SW 1271 (cell line): ENCODE measurements at regions not wholly inside any gene's neighbourhood (a gene's known extent, or its start where the extent isn't known, plus 50 kb on each side); places are given as distances from the start of the nearest gene placed in this dataset.

ENCODE experiments used
- DNase-seq, 2 experiments: peaks; one replicate each; lab custom pipeline; 2025; lab: John Stamatoyannopoulos, UW

DNA sequence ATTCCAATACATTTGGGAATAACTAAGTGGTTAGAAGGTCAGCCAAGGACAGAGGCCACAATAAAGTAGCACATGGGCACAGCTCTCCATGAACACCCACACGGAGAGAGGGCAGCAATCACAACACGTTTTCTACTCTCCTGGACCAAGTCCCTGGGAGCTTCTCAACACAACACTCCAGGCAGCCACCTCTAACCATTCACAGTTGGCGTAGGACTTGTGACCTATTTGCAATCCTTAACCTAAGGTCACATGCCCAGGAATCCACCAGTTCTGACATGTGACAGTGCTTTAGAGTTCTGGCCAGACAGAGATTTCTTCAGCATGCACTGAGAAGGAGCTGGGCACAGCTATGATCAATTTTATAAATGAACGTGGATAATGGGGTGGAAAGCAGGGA lies 280.8 kb downstream of the SHQ1 start:
- DNase-seq, result no peak

- no peak for DNase-seq
These were observed 282.7 kb downstream of the SHQ1 start for GRCh38 chr3:72565593-72565992.

- no peak for DNase-seq
These were observed 284.4 kb downstream of the SHQ1 start for GRCh38 chr3:72563690-72564370.

DNA sequence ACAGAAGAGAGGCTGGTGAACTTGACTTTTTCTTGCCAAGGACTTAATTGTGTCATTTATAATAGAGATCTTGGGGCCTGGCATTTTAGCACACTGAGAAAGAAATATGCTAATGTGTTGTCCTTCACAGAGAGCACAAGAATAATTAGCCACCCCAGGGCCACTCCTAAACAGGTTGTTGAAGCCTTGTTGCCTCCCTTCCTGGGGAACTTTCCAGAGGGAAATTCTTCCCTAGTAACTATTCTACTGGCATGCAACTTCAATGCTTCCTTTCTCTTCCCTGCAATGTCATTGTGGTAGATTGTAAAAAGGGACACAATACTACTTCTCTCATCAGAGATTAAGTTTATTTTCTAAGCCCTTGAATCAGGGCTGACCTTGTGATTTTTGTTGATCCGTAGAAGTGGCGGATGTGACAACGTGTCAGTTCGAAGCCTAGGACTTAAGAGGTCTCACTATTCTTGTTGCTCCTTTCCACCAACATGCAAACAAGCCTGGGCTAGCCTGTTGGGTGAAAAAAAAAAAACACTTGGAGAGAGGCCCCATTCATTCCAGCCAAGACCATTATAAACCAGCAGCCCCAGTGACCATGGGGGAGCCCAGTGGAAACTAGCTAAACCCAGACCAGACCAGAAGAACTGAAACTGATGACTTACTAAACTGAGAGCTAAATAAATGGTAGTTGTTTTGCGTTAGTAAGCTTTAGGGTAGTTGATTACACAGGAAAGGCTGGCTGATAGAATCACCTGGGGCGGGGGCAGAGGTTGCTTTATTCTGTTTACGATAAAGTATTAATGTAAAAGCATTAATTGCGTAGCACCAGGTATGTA lies 287.2 kb downstream of the SHQ1 start:
- no peak for DNase-seq

GRCh38 chr3:72559385-72559784 lies 288.9 kb downstream of the SHQ1 start:
- DNase-seq, result no peak

GRCh38 chr3:72558001-72558400 lies 290.2 kb downstream of the SHQ1 start:
- no peak for DNase-seq

DNA sequence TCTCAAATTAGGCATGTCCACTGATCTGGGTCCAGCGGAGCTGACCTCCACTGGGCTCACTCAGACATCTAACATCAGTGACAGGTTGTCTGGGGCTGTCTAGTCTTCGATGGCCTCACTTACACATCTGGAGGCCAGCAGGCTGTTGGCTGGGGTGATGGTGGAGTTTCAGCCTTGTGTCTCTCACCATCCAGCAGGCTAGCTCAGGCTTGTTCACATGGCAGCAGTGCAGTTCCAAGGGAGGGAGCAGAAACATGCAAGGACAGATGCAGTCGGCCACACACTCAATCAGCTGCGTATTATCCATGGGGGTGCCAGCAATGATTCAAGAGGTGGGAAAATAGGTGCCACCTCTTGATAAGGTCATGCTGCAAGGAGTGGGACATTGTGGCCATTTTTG lies 292.5 kb downstream of the SHQ1 start:
- DNase-seq, result no peak

DNA sequence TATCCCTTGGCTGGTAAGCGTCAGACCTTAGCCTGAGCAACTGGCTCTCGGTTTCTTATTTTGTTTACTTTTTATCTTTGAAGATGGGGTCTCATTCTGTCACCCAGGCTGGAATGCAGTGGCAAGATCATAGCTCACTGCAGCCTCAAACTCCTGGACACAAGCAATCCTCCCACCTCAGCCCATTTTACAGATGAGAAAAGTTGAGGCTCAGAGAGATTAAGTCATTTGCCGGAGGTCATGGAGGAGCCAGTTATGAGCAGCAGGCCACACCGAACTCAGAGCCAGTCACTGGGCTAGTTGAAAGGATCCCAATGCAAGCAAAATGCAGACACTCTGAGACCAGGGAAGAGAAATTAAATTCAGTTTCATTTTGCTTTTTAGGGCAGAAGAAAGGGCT lies 293.6 kb downstream of the SHQ1 start:
- no peak for DNase-seq

DNA sequence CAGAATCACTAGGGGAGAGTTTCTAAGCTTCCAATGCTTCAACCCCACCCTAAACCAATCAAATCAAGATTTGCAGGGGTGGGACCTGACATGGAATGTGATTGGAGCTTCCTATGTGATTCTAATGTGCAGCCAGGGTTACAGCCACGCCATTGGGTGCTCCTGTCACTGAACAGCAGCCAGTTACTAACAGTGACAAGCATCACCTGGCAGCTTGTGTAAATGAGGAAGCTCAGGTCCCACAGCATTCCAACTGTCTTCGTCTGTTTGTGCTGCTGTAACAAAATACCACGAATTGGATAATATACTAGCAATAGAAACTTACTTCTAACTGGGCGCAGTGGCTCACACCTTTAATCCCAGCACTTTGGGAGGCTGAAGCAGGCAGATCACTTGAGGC lies 294.9 kb downstream of the SHQ1 start:
- DNase-seq, result no peak

DNA sequence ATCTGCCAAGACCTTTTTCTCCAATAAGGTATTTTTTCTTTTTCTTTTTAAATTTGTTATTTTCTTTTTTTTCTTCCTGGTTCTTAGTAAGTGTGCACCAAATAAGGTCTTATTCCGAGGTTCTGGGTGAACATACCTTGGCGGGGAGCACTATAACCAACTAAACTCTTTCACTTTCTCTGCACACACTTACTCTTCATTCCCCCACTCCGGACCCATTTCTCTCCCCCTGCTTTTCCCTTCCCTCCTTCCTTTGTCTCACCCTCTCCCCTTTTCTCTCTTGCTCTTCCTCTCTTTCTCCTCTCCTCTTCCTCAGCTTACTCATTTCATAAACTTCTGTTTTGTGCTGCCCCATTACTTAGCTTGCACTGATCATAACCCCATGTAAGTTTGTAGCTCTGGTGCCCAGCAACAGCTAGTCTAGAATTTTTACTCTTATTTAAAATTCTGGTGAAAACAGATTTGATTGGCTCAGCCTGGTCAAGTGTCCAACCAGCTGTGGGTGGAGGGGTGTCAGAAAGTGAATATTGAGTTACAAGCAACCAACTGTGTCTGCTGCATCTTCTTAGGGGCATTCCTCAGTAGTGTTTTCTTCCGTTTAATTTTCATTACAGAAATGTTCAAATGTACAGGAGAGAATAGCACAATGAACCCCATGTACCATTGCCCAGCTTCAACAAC lies 297.5 kb downstream of the SHQ1 start:
- no peak for DNase-seq

GRCh38 chr3:72549761-72550581 lies 298.3 kb downstream of the SHQ1 start:
- DNase-seq, result no peak

- no peak for DNase-seq
These were observed 299.3 kb downstream of the SHQ1 start for GRCh38 chr3:72548981-72549380.

DNA sequence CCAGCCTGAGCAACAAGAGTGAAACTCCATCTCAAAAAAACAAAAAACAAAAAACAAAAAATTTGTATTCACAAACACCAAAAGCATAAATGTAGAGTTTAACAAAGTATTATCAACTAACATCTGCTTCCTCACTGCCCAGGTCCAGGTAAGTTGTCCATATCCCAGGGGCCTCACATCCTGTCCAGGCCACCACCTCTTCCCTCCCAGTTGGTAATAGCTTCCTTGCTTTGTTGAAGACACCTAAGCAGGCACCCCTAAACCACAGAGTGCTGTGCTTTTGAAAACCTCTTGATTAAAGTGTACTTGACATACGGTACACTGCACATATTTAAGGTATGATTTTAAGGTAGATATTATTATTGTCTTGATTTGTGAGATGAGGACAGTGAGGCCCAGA lies 299.8 kb downstream of the SHQ1 start:
- DNase-seq, result no peak

- DNase-seq, result no peak
These were observed 301.1 kb downstream of the SHQ1 start for GRCh38 chr3:72547183-72547582.

- no peak for DNase-seq
These were observed 304.0 kb downstream of the SHQ1 start for GRCh38 chr3:72544239-72544638.

GRCh38 chr3:72543246-72543645 lies 305.0 kb downstream of the SHQ1 start:
- DNase-seq, result no peak

DNA sequence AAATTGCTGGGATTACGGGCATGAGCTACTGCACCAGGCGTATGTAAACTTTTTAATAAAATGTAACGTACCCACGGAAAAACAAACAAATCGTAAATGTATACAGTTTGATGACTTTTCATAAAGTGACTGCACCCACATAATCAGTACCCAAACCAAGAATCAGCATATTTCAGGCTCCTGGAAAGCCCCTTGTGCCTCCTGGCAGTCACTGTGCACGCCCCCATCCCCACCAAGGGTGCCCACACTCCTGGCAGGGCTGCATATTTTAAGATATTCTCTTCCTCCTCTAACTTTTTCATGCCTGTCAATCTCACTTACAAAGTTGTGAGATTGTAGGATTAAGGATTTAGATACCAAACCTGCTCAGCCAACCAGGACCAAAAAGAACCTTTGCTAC lies 305.5 kb downstream of the SHQ1 start:
- no peak for DNase-seq

DNA sequence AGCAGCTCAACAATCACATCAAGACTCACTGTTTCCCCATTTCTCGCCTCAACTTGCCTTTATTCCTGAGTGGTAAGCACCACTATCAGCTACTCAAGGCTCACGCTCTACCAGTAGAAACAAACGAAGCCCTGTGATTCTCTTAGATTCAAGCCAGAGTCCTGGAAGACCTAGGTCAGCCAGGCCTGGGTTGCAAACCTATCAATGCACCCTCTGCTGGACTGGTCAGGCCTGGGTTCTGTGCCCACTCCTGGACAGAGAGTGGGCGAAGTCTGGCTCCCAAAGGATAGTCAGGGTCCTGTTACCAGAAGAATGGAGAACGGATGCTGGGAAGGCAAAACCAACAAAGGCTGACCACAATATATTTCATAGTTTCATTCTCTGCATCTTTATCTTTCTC lies 308.4 kb downstream of the SHQ1 start:
- DNase-seq, result no peak

- DNase-seq, result no peak
These were observed 310.0 kb downstream of the SHQ1 start for GRCh38 chr3:72538070-72538745.

- DNase-seq, result no peak
These were observed 310.8 kb downstream of the SHQ1 start for GRCh38 chr3:72537448-72537847.

DNA sequence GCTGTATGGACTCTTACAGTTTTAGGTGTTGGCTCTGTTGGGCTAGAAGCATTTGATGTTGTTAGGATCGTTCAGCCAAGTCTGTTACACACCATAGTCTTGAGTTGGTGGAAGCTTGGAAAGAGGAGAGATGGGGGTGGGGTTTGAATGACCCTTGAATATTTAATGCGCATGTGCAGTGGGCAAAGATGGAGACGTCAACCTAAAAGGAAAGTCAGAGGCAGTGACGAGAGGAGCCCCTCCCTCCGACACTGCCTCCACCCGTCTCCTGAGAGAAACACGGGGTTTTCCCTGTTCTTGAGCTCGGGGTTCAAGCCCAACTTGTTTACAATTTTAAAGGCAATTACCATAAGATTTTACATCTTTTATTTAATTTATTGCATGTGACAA lies 311.4 kb downstream of the SHQ1 start:
- no peak for DNase-seq
